ENCODE measurements at regions not wholly inside any gene's neighbourhood (a gene's known extent, or its start where the extent isn't known, plus 50 kb on each side); places are given as distances from the start of the nearest gene placed in this dataset.

DNA sequence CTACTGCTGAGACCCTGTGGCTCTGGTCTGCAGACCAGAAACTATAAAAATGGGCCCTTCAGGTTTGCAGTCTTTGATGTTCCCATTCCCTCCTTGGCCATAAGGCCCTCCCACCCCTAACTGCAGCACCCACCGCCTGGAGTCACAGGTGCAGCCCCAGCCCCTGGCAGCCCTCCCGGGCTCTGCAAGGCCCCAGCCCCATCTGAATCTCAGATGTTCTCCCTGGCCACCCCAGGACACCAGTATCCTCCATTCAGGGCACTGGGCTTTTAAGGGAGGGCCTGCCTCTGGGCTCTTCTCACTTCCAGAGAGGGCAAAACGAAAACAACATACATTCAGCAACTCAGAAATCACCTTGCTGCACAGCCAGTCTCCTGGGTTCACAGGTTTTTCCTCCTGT, 107.7 kb upstream of the RET start:
- TF ChIP-seq, protein P1, sequence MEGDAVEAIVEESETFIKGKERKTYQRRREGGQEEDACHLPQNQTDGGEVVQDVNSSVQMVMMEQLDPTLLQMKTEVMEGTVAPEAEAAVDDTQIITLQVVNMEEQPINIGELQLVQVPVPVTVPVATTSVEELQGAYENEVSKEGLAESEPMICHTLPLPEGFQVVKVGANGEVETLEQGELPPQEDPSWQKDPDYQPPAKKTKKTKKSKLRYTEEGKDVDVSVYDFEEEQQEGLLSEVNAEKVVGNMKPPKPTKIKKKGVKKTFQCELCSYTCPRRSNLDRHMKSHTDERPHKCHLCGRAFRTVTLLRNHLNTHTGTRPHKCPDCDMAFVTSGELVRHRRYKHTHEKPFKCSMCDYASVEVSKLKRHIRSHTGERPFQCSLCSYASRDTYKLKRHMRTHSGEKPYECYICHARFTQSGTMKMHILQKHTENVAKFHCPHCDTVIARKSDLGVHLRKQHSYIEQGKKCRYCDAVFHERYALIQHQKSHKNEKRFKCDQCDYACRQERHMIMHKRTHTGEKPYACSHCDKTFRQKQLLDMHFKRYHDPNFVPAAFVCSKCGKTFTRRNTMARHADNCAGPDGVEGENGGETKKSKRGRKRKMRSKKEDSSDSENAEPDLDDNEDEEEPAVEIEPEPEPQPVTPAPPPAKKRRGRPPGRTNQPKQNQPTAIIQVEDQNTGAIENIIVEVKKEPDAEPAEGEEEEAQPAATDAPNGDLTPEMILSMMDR (IDR thresholded peaks at IDR 0.05; ENCODE audit: borderline replicate concordance, extremely low read depth, low read length, poor library complexity, severe bottlenecking) = no peak
- no peak for TF ChIP-seq EZH2 (IDR thresholded peaks at IDR 0.05; ENCODE audit: borderline replicate concordance, low read depth, low read length, severe bottlenecking)

All from DND-41 (cell line).